A673 (cell line): ENCODE measurements at regions not wholly inside any gene's neighbourhood (a gene's known extent, or its start where the extent isn't known, plus 50 kb on each side); places are given as distances from the start of the nearest gene placed in this dataset.

Source experiments
- CTCF ChIP-seq: fragments of 300-800, 200-600 bp; sonication (generic); conservative IDR thresholded peaks from 2 replicates; pipeline ENCODE4 v1.5.1; 2017; ENCODE audit warnings: low read depth, mild to moderate bottlenecking, antibody characterized with exemption, low read length, moderate library complexity, mixed read lengths
- EZH2 ChIP-seq: fragments of 200-600 bp; sonication (generic); IDR thresholded peaks from 2 replicates; pipeline ENCODE4 v1.6.1; 2017; ENCODE audit warnings: borderline replicate concordance, low read depth, mild to moderate bottlenecking, mixed read lengths, antibody characterized with exemption, low read length; ENCODE audit not compliant: poor library complexity, severe bottlenecking

DNA sequence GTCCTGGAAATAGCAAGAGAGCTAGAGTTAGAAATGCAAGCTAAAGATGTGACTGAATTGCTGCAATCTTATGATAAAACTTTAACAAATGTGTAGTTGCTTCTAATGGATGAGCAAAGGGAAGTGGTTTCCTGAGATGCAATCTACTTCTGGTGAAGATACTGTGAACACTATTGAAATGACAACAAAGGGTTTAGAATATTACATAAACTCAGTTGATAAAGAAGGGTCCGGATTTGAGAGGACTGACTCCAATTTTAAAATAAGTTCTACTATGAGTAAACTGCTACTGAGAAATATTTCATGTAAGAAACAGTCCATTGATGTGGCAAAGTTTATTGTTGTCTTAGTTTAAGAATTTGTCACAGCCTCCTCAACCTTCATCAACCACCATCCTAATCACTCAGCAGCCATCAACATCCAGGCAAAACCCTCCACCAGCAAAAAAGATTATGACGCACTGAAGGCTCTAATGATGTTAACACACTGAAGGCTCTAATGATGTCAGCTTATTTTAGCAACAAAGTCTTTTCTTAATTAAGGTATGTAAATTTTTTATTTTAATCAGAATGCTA lies 376.2 kb downstream of the CDH10 start:
- no peak for TF ChIP-seq EZH2
- TF ChIP-seq CTCF: no peak
